WTC11 (cell line): ENCODE measurements at regions not wholly inside any gene's neighbourhood (a gene's known extent, or its start where the extent isn't known, plus 50 kb on each side); places are given as distances from the start of the nearest gene placed in this dataset.

Experiments used
- ATAC-seq: fragments of 200-7000 bp; cut with Tn5 transposase; 2 replicates; pipeline ENCODE4 v1.10.0; 2021; ENCODE audit warnings: mild to moderate bottlenecking, moderate library complexity
- CTCF ChIA-PET: fragments of 300-600 bp; sonication (Branson Sonifier 250); formaldehyde crosslinking; loops from one replicate; lab custom pipeline; 2021; ENCODE audit warnings: antibody characterized with exemption; lab: Charles Lee
- POLR2A ChIA-PET: fragments of 350-600 bp; sonication (Branson Sonifier 250); formaldehyde crosslinking; loops from one replicate; lab custom pipeline; 2021; ENCODE audit warnings: antibody characterized with exemption; lab: Charles Lee
- DNase-seq: peaks from one replicate; pipeline ENCODE4 v3.0.0; 2021; ENCODE audit warnings: low spot score
- H3K27ac Mint-ChIP-seq: 2 replicates; pipeline ENCODE4 v1.8.0; 2021; ENCODE audit warnings: mixed read lengths
- H3K27me3 Mint-ChIP-seq: 2 replicates; pipeline ENCODE4 v1.8.0; 2021; ENCODE audit warnings: low read depth, mild to moderate bottlenecking, moderate library complexity, mixed read lengths
- H3K36me3 Mint-ChIP-seq: 2 replicates; pipeline ENCODE4 v1.8.0; 2021; ENCODE audit warnings: mixed read lengths
- H3K4me1 Mint-ChIP-seq: 2 replicates; pipeline ENCODE4 v1.8.0; 2022; ENCODE audit warnings: mixed read lengths
- H3K4me3 Mint-ChIP-seq: 2 replicates; pipeline ENCODE4 v1.8.0; 2021; ENCODE audit warnings: mild to moderate bottlenecking, moderate library complexity, mixed read lengths
- H3K9me3 Mint-ChIP-seq: 2 replicates; pipeline ENCODE4 v1.8.0; 2021; ENCODE audit warnings: mixed read lengths
- GRHL2 ChIP-seq: fragments of 250-450 bp; sonication (Bioruptor Pico); IDR thresholded peaks from 2 replicates; pipeline ENCODE4 v1.8.0; 2022; ENCODE audit warnings: mild to moderate bottlenecking, moderate library complexity; ENCODE audit not compliant: insufficient replicate concordance, severe bottlenecking
- GTF2I ChIP-seq: fragments of 250-450 bp; sonication (Bioruptor Pico); conservative IDR thresholded peaks from 2 replicates; pipeline ENCODE4 v1.4.0; 2021; ENCODE audit warnings: mild to moderate bottlenecking
- IRF2 ChIP-seq: sonication (generic); formaldehyde crosslinking; IDR thresholded peaks from 2 replicates; pipeline ENCODE4 v1.8.0; 2022; ENCODE audit warnings: low read depth, missing genetic modification reagents, borderline replicate concordance
- NFATC4 ChIP-seq: fragments of 250-450 bp; sonication (Bioruptor Pico); IDR thresholded peaks from 2 replicates; pipeline ENCODE4 v1.9.0; 2021; ENCODE audit warnings: mild to moderate bottlenecking
- NFYB ChIP-seq: sonication (generic); formaldehyde crosslinking; conservative IDR thresholded peaks from 2 replicates; pipeline ENCODE4 v1.8.0; 2022; ENCODE audit warnings: low read depth, missing genetic modification reagents
- NR1H2 ChIP-seq: sonication (generic); formaldehyde crosslinking; IDR thresholded peaks from 2 replicates; pipeline ENCODE4 v1.9.0; 2021; ENCODE audit warnings: mild to moderate bottlenecking, moderate library complexity, missing genetic modification reagents
- PRRX2 ChIP-seq: fragments of 250-450 bp; sonication (Bioruptor Pico); IDR thresholded peaks from 2 replicates; pipeline ENCODE4 v1.8.0; 2021; ENCODE audit warnings: mild to moderate bottlenecking
- SOX15 ChIP-seq: fragments of 250-450 bp; sonication (Bioruptor Pico); IDR thresholded peaks from 2 replicates; pipeline ENCODE4 v1.9.0; 2021; ENCODE audit warnings: mild to moderate bottlenecking
- ZNF138 ChIP-seq: sonication (generic); formaldehyde crosslinking; conservative IDR thresholded peaks from 2 replicates; pipeline ENCODE4 v1.8.1; 2022; ENCODE audit warnings: mild to moderate bottlenecking, moderate library complexity, missing genetic modification reagents
- ZNF232 ChIP-seq: sonication (generic); formaldehyde crosslinking; IDR thresholded peaks from 2 replicates; pipeline ENCODE4 v1.8.0; 2022; ENCODE audit warnings: mild to moderate bottlenecking, missing genetic modification reagents
- ZNF396 ChIP-seq: fragments of 250-450 bp; sonication (Bioruptor Pico); IDR thresholded peaks from 2 replicates; pipeline ENCODE4 v1.8.0; 2021; ENCODE audit warnings: mild to moderate bottlenecking, moderate library complexity, borderline replicate concordance
- ZNF416 ChIP-seq: fragments of 250-450 bp; sonication (Bioruptor Pico); IDR thresholded peaks from 2 replicates; pipeline ENCODE4 v1.9.0; 2021; ENCODE audit warnings: mild to moderate bottlenecking, inconsistent platforms
- TF ChIP-seq, protein P1 (sequence below): sonication (generic); formaldehyde crosslinking; IDR thresholded peaks from 2 replicates; pipeline ENCODE4 v1.8.1; 2023; ENCODE audit warnings: mild to moderate bottlenecking, missing genetic modification reagents
- TF ChIP-seq, protein P2 (sequence below): sonication (generic); formaldehyde crosslinking; IDR thresholded peaks from 2 replicates; pipeline ENCODE4 v1.8.1; 2022; ENCODE audit warnings: low read depth, mild to moderate bottlenecking, moderate library complexity, missing genetic modification reagents, borderline replicate concordance
- TF ChIP-seq, protein P3 (sequence below): sonication (generic); formaldehyde crosslinking; IDR thresholded peaks from 2 replicates; pipeline ENCODE4 v1.8.1; 2022; ENCODE audit warnings: low read depth, missing genetic modification reagents, borderline replicate concordance
- TF ChIP-seq, protein P4 (sequence below): fragments of 250-450 bp; sonication (Bioruptor Pico); IDR thresholded peaks from 2 replicates; pipeline ENCODE4 v1.9.0; 2021; ENCODE audit warnings: mild to moderate bottlenecking
- TF ChIP-seq, protein P5 (sequence below): fragments of 250-450 bp; sonication (Bioruptor Pico); IDR thresholded peaks from 2 replicates; pipeline ENCODE4 v1.9.0; 2021; ENCODE audit warnings: moderate library complexity, mild to moderate bottlenecking, inconsistent platforms, borderline replicate concordance
- TF ChIP-seq, protein P6 (sequence below): fragments of 250-450 bp; sonication (Bioruptor Pico); IDR thresholded peaks from 2 replicates; pipeline ENCODE4 v2.1.2; 2022; ENCODE audit warnings: mild to moderate bottlenecking, moderate library complexity
- TF ChIP-seq, protein P7 (sequence below): sonication (generic); formaldehyde crosslinking; IDR thresholded peaks from 2 replicates; pipeline ENCODE4 v1.8.1; 2022; ENCODE audit warnings: mild to moderate bottlenecking, missing genetic modification reagents, moderate library complexity, borderline replicate concordance
- TF ChIP-seq, protein P8 (sequence below): sonication (generic); formaldehyde crosslinking; conservative IDR thresholded peaks from 2 replicates; pipeline ENCODE4 v1.8.1; 2023; ENCODE audit warnings: mild to moderate bottlenecking, low read depth, missing genetic modification reagents, moderate library complexity

DNA sequence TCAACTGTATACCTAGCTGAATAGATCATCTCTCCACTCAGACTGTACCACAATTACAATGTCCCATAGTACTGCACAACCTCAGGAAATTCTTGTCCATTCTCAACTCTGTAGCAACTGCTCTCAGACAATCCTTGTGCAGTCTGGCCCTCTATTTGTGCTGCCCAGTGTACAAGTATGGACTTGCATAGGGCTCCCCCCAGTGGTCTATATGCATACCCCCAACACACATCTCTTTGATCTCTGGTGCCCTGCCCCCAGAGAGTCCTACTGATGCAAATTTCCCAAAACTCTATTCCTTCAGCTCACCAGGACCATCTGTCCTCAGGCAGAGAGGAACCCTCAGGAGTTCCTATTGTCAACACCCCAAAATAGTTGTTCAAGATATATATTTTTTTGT lies 205.3 kb downstream of the SLCO4C1 start:
- H3K36me3 Mint-ChIP-seq: no peaks in the 10 kb centered on the region; the same call in 1 of the 2 replicates
- ATAC-seq (peak; percentile 94), DNase-seq (peak; percentile 30)
- no peaks in the 10 kb centered on the region for H3K27me3 Mint-ChIP-seq
- peaks cover 12% of the 10 kb centered on the region for H3K9me3 Mint-ChIP-seq
- ChIA-PET CTCF (interaction anchor here (0.7 to 2.2 kb wide), 5 partner anchors 13 to 148 kb away, joined by 3 to 9 read pairs (median 4); no protein-coding TSS in a partner anchor), POLR2A (no interaction called here)
- H3K4me3 Mint-ChIP-seq: no peak overlapping the region
- H3K27ac Mint-ChIP-seq: no peak overlapping the region
- TF ChIP-seq, protein P1, sequence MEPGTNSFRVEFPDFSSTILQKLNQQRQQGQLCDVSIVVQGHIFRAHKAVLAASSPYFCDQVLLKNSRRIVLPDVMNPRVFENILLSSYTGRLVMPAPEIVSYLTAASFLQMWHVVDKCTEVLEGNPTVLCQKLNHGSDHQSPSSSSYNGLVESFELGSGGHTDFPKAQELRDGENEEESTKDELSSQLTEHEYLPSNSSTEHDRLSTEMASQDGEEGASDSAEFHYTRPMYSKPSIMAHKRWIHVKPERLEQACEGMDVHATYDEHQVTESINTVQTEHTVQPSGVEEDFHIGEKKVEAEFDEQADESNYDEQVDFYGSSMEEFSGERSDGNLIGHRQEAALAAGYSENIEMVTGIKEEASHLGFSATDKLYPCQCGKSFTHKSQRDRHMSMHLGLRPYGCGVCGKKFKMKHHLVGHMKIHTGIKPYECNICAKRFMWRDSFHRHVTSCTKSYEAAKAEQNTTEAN (CRISPR knock-in tag): no peak
- TF ChIP-seq ZNF396: no peak
- TF ChIP-seq, protein P2, sequence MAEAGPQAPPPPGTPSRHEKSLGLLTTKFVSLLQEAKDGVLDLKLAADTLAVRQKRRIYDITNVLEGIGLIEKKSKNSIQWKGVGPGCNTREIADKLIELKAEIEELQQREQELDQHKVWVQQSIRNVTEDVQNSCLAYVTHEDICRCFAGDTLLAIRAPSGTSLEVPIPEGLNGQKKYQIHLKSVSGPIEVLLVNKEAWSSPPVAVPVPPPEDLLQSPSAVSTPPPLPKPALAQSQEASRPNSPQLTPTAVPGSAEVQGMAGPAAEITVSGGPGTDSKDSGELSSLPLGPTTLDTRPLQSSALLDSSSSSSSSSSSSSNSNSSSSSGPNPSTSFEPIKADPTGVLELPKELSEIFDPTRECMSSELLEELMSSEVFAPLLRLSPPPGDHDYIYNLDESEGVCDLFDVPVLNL (CRISPR knock-in tag): no peak
- TF ChIP-seq, protein P3, sequence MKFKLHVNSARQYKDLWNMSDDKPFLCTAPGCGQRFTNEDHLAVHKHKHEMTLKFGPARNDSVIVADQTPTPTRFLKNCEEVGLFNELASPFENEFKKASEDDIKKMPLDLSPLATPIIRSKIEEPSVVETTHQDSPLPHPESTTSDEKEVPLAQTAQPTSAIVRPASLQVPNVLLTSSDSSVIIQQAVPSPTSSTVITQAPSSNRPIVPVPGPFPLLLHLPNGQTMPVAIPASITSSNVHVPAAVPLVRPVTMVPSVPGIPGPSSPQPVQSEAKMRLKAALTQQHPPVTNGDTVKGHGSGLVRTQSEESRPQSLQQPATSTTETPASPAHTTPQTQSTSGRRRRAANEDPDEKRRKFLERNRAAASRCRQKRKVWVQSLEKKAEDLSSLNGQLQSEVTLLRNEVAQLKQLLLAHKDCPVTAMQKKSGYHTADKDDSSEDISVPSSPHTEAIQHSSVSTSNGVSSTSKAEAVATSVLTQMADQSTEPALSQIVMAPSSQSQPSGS (CRISPR knock-in tag): no peak
- TF ChIP-seq IRF2: no peak
- no peak for TF ChIP-seq ZNF138
- no peak for TF ChIP-seq SOX15 (CRISPR knock-in tag)
- TF ChIP-seq PRRX2: no peak
- TF ChIP-seq, protein P4, sequence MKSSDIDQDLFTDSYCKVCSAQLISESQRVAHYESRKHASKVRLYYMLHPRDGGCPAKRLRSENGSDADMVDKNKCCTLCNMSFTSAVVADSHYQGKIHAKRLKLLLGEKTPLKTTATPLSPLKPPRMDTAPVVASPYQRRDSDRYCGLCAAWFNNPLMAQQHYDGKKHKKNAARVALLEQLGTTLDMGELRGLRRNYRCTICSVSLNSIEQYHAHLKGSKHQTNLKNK (CRISPR knock-in tag): no peak
- peaks cover 17% of the 10 kb centered on the region for H3K4me1 Mint-ChIP-seq

DNA sequence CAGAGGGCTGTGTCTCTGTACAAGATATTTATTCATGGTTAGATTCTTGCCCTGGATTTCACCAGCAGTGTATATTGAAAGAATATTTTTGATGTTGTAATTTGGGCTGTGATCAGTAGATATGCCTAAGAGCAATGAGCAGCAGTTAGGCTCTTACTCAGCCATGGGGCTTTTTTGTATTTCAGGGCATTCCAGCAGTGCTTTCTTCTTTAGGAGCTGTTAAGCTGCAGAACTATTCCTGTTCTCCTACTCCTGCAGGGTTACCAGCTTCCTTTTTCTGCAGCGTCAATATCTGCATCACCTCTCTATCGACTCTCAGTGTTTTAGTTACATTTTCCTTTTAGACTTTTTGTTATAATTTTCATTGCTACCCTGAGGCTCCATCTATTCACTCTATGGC lies 206.2 kb downstream of the SLCO4C1 start:
- TF ChIP-seq, protein P5, sequence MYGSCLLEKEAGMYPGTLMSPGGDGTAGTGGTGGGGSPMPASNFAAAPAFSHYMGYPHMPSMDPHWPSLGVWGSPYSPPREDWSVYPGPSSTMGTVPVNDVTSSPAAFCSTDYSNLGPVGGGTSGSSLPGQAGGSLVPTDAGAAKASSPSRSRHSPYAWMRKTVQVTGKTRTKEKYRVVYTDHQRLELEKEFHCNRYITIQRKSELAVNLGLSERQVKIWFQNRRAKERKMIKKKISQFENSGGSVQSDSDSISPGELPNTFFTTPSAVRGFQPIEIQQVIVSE (CRISPR knock-in tag): no peak
- no peak for TF ChIP-seq ZNF416 (CRISPR knock-in tag)
- no peak for TF ChIP-seq NR1H2 (CRISPR knock-in tag)
- no peak for TF ChIP-seq NFYB (CRISPR knock-in tag)
- DNase-seq (no peak), ATAC-seq (peak; percentile 75)
- CTCF ChIA-PET: interaction anchor here (1.2 to 2.2 kb wide), 2 partner anchors 64 to 147 kb away, joined by 3 to 9 read pairs; no protein-coding TSS in a partner anchor
- Mint-ChIP-seq H3K4me1 (peaks cover 17% of the 10 kb centered on the region), H3K4me3 (no peak overlapping the region), H3K36me3 (no peaks in the 10 kb centered on the region; the same call in 1 of the 2 replicates), H3K9me3 (peaks cover 12% of the 10 kb centered on the region), H3K27me3 (no peaks in the 10 kb centered on the region), H3K27ac (no peak overlapping the region)
- POLR2A ChIA-PET: no interaction called here

DNA sequence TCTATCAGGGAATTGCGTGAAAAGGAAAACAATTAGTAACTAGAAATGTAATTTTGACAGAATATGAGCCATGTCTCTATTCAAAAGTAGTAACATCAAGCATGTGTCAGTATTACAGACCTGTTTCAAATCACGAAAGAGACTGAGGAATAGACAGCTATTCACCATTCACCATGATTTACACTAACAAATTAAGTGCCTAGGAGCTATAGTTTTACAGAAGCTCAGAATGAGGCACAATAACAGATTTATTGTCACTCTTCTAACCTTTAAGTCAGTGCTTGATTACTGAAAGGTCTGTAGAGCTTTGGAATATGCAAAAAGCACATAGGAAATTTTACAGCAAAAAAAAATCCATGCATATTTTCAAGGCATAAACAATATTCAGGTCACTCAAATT lies 208.2 kb downstream of the SLCO4C1 start:
- no peaks in the 10 kb centered on the region; the same call in 1 of the 2 replicates for H3K36me3 Mint-ChIP-seq
- H3K4me3 Mint-ChIP-seq: no peak overlapping the region
- ATAC-seq: no peak
- ChIA-PET POLR2A (no interaction called here), CTCF (no interaction called here)
- no peak for DNase-seq
- no peak overlapping the region for H3K27ac Mint-ChIP-seq
- peaks cover 8% of the 10 kb centered on the region for H3K9me3 Mint-ChIP-seq
- H3K4me1 Mint-ChIP-seq: peaks cover 17% of the 10 kb centered on the region
- H3K27me3 Mint-ChIP-seq: no peaks in the 10 kb centered on the region
- TF ChIP-seq GRHL2 (CRISPR knock-in tag): no peak
- TF ChIP-seq, protein P1 (CRISPR knock-in tag): no peak
- TF ChIP-seq ZNF232 (CRISPR knock-in tag): no peak
- TF ChIP-seq NFATC4 (CRISPR knock-in tag): no peak
- TF ChIP-seq GTF2I (CRISPR knock-in tag): no peak
- TF ChIP-seq, protein P6, sequence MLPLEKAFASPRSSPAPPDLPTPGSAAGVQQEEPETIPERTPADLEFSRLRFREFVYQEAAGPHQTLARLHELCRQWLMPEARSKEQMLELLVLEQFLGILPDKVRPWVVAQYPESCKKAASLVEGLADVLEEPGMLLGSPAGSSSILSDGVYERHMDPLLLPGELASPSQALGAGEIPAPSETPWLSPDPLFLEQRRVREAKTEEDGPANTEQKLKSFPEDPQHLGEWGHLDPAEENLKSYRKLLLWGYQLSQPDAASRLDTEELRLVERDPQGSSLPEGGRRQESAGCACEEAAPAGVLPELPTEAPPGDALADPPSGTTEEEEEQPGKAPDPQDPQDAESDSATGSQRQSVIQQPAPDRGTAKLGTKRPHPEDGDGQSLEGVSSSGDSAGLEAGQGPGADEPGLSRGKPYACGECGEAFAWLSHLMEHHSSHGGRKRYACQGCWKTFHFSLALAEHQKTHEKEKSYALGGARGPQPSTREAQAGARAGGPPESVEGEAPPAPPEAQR (CRISPR knock-in tag): no peak
- TF ChIP-seq, protein P7, sequence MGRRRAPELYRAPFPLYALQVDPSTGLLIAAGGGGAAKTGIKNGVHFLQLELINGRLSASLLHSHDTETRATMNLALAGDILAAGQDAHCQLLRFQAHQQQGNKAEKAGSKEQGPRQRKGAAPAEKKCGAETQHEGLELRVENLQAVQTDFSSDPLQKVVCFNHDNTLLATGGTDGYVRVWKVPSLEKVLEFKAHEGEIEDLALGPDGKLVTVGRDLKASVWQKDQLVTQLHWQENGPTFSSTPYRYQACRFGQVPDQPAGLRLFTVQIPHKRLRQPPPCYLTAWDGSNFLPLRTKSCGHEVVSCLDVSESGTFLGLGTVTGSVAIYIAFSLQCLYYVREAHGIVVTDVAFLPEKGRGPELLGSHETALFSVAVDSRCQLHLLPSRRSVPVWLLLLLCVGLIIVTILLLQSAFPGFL (CRISPR knock-in tag): no peak
- TF ChIP-seq, protein P8, sequence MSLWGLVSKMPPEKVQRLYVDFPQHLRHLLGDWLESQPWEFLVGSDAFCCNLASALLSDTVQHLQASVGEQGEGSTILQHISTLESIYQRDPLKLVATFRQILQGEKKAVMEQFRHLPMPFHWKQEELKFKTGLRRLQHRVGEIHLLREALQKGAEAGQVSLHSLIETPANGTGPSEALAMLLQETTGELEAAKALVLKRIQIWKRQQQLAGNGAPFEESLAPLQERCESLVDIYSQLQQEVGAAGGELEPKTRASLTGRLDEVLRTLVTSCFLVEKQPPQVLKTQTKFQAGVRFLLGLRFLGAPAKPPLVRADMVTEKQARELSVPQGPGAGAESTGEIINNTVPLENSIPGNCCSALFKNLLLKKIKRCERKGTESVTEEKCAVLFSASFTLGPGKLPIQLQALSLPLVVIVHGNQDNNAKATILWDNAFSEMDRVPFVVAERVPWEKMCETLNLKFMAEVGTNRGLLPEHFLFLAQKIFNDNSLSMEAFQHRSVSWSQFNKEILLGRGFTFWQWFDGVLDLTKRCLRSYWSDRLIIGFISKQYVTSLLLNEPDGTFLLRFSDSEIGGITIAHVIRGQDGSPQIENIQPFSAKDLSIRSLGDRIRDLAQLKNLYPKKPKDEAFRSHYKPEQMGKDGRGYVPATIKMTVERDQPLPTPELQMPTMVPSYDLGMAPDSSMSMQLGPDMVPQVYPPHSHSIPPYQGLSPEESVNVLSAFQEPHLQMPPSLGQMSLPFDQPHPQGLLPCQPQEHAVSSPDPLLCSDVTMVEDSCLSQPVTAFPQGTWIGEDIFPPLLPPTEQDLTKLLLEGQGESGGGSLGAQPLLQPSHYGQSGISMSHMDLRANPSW (CRISPR knock-in tag): no peak
